ENCODE measurements at regions not wholly inside any gene's neighbourhood (a gene's known extent, or its start where the extent isn't known, plus 50 kb on each side); places are given as distances from the start of the nearest gene placed in this dataset.

- no peak for TF ChIP-seq CTCF (conservative IDR thresholded peaks at IDR 0.05; ENCODE audit: low read depth, low read length)
- DNase-seq (ENCODE audit: low read depth) = no peak
- H3K4me3 ChIP-seq (ENCODE audit: low read depth, low read length) = no peak overlapping the region
These were observed 321.4 kb upstream of the ETAA1 start for GRCh38 chr2:67075530-67076238.

DNA sequence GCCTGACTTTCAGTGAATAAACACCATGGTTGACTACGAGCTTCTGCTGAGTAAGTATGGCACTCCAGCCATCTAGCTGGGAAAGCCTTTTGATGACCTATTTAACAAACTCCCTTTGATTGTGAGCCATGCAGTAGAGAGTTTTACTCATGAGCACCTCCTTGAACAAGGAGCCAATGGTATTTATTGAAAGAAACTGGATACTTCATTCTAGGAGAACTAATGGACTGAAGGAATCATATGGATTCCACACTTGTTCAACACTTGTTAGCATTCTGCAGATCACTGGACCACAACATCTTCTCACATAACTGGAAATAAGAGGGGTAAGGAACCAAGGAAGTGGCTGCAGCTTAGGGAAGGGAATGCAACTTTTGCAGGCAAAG is 320.9 kb upstream of the ETAA1 start:
- no peak for DNase-seq (ENCODE audit: low read depth)
- no peak for TF ChIP-seq CTCF (conservative IDR thresholded peaks at IDR 0.05; ENCODE audit: low read depth, low read length)

DNA sequence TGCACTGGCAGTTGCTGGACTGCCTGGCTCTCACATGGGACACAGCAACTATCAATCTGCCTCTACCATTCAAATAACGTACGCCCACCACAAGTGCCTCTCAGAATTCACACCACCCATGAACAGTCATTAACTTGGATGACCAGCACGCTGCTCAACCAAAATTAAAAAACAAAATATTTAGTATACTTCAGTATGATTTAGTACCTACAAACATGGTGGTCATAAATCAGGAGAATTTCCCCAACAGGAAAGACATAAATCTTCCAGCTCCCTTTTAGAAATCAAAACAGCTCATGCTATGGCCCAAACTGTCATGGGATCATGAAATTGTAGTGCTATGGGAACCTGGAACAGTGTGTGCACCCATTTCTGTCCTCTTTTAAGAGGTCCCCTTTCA is 317.4 kb upstream of the ETAA1 start:
- no peak overlapping the region for H3K4me3 ChIP-seq (ENCODE audit: low read depth, low read length)
- no peak for TF ChIP-seq CTCF (conservative IDR thresholded peaks at IDR 0.05; ENCODE audit: low read depth, low read length)
- DNase-seq (ENCODE audit: low read depth) = no peak

More for the DNA sequence above, 320.9 kb upstream of the ETAA1 start:
- no peak overlapping the region for H3K4me3 ChIP-seq (ENCODE audit: low read depth, low read length)

- H3K4me3 ChIP-seq (ENCODE audit: low read depth, low read length) = no peak overlapping the region
- DNase-seq (ENCODE audit: low read depth) = no peak
- TF ChIP-seq CTCF (conservative IDR thresholded peaks at IDR 0.05; ENCODE audit: low read depth, low read length) = no peak
These were observed 314.3 kb upstream of the ETAA1 start for GRCh38 chr2:67082813-67083212.

DNA sequence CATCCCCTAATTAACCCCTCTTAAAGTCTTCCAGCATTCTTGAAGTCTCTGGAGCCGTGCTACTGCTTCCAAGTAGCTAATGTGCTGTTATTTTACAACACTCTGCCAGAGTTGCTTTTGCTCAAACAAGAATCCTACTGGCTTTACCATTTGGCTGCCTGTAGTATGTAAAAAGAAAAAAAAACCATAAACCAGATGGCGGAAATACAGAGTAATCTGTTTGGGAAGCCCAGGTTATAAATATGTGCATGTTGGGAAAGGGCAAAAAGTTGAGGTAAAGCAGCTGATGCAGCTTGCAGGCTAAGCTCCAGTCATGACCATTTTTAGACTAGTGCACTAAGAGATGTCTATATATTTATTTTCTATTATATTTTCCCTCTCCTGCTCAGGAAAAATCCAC is 313.2 kb upstream of the ETAA1 start:
- no peak for TF ChIP-seq CTCF (conservative IDR thresholded peaks at IDR 0.05; ENCODE audit: low read depth, low read length)
- H3K4me3 ChIP-seq (ENCODE audit: low read depth, low read length) = no peak overlapping the region
- no peak for DNase-seq (ENCODE audit: low read depth)

DNA sequence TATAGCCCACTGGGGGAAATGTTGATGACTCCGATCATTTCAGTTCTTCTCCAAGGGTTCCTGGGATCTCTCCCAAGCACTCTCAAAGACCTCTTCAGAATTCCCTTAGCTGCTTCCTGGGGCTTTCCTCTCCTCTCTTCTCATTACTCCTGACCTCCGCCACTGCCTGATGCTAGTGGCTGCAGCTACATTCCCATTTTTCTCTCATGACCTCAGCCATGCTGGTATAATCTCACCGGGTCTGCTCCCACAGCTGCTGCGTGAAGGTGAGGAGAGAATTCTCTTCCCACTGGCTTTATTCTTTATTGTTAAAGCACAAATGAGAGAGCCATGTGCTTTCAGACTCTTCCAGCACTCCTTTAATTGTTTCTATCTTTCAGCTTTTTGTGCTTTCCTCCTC is 312.0 kb upstream of the ETAA1 start:
- no peak for TF ChIP-seq CTCF (conservative IDR thresholded peaks at IDR 0.05; ENCODE audit: low read depth, low read length)
- DNase-seq (ENCODE audit: low read depth) = no peak
- H3K4me3 ChIP-seq (ENCODE audit: low read depth, low read length) = no peak overlapping the region

DNA sequence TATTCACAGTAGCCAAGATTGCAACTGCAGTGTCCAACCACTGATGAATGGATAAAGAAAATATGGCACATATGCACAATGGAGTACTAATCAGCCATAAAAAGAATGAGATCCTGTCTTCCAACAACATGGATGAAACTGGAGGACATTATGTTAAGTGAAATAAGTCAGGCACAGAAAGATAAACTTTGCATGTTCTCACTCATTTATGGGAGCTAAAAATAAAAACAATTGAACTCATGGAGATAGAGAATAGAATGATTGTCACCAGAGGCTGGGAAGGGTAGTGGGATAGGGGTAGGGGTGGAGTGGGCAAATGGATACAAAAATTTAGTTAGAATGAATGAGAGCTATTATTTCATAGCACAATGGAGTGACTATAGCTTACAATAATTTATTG is 305.5 kb upstream of the ETAA1 start:
- no peak for DNase-seq (ENCODE audit: low read depth)
- no peak overlapping the region for H3K4me3 ChIP-seq (ENCODE audit: low read depth, low read length)
- TF ChIP-seq CTCF (conservative IDR thresholded peaks at IDR 0.05; ENCODE audit: low read depth, low read length) = no peak
